Neural cell (in vitro differentiated cells): ENCODE measurements at regions not wholly inside any gene's neighbourhood (a gene's known extent, or its start where the extent isn't known, plus 50 kb on each side); places are given as distances from the start of the nearest gene placed in this dataset.

ENCODE experiments used
- H2AFZ ChIP-seq: fragments of 200-600, 300-800 bp; sonication (generic), shearing (Covaris generic); 2 replicates; pipeline ENCODE4 v1.6.0; 2014; ENCODE audit warnings: low read depth, mild to moderate bottlenecking, antibody characterized with exemption, low read length, moderate library complexity
- H3F3A ChIP-seq: fragments of 200-600 bp; shearing (Covaris generic); 2 replicates; pipeline ENCODE4 v1.6.1; 2016; ENCODE audit warnings: mild to moderate bottlenecking, moderate library complexity, mixed read lengths, antibody characterized with exemption, low read length; ENCODE audit not compliant: insufficient read depth, poor library complexity, severe bottlenecking
- H3K27ac ChIP-seq: fragments of 200-600, 300-800 bp; sonication (generic), shearing (Covaris generic); 2 replicates; pipeline ENCODE4 v1.5.1; 2014; ENCODE audit warnings: mild to moderate bottlenecking, low read length, moderate library complexity
- H3K27me3 ChIP-seq: fragments of 300-800, 200-600 bp; sonication (generic), shearing (Covaris generic); 2 replicates; pipeline ENCODE4 v1.6.0; 2014; ENCODE audit warnings: mild to moderate bottlenecking, low read depth, low read length, moderate library complexity; ENCODE audit not compliant: insufficient read depth
- H3K36me3 ChIP-seq: fragments of 300-800, 200-600 bp; sonication (generic), shearing (Covaris generic); 2 replicates; pipeline ENCODE4 v1.5.1; 2014; ENCODE audit warnings: mild to moderate bottlenecking, antibody characterized with exemption, low read length, moderate library complexity; ENCODE audit not compliant: insufficient read depth
- H3K4me2 ChIP-seq: fragments of 300-800, 200-600 bp; sonication (generic), shearing (Covaris generic); 2 replicates; pipeline ENCODE4 v1.6.0; 2014; ENCODE audit warnings: mild to moderate bottlenecking, low read length
- H3K4me3 ChIP-seq: fragments of 300-800, 200-600 bp; sonication (generic), shearing (Covaris generic); 2 replicates; pipeline ENCODE4 v1.5.1; 2014; ENCODE audit warnings: mild to moderate bottlenecking, low read length, moderate library complexity
- H3K79me2 ChIP-seq: fragments of 200-600 bp; shearing (Covaris generic); replicated peaks from 2 replicates; pipeline ENCODE4 v1.6.0; 2014; ENCODE audit warnings: mild to moderate bottlenecking, low read length, moderate library complexity; ENCODE audit not compliant: insufficient read depth
- H3K9ac ChIP-seq: fragments of 300-800, 200-600 bp; sonication (generic), shearing (Covaris generic); 2 replicates; pipeline ENCODE4 v1.6.1; 2016; ENCODE audit warnings: mild to moderate bottlenecking, low read length, mixed read lengths
- H3K9me2 ChIP-seq: fragments of 200-600 bp; shearing (Covaris generic); 2 replicates; pipeline ENCODE4 v1.6.1; 2016; ENCODE audit warnings: mild to moderate bottlenecking, low read length, mixed read lengths; ENCODE audit not compliant: insufficient read depth
- H3K9me3 ChIP-seq: fragments of 200-600, 300-800 bp; sonication (generic), shearing (Covaris generic); 2 replicates; pipeline ENCODE4 v1.6.1; 2016; ENCODE audit warnings: mild to moderate bottlenecking, mixed run types, low read length, moderate library complexity, mixed read lengths
- H4K20me1 ChIP-seq: fragments of 200-600 bp; shearing (Covaris generic); 2 replicates; pipeline ENCODE4 v1.6.1; 2016; ENCODE audit warnings: mild to moderate bottlenecking, mixed run types; ENCODE audit not compliant: insufficient read depth
- CTCF ChIP-seq: fragments of 450-650 bp; IDR thresholded peaks from 2 replicates; pipeline ENCODE4 v1.5.1; 2014; ENCODE audit warnings: antibody characterized with exemption, mild to moderate bottlenecking, moderate library complexity; ENCODE audit not compliant: poor library complexity, severe bottlenecking
- EZH2 ChIP-seq: fragments of 200-600, 300-800 bp; shearing (Covaris generic), sonication (generic); IDR thresholded peaks from 2 replicates; pipeline ENCODE4 v1.6.1; 2014; ENCODE audit warnings: antibody characterized with exemption, low read length, borderline replicate concordance, mild to moderate bottlenecking; ENCODE audit not compliant: insufficient read depth, poor library complexity, severe bottlenecking
- MXI1 ChIP-seq: fragments of 450-650 bp; conservative IDR thresholded peaks from 2 replicates; pipeline ENCODE4 v1.6.1; 2014; ENCODE audit warnings: antibody characterized with exemption, mild to moderate bottlenecking; ENCODE audit not compliant: poor library complexity, severe bottlenecking
- POLR2AphosphoS5 ChIP-seq: IDR thresholded peaks from 2 replicates; pipeline ENCODE4 v1.6.1; 2012
- RAD21 ChIP-seq: fragments of 450-650 bp; conservative IDR thresholded peaks from 2 replicates; pipeline ENCODE4 v1.6.1; 2014; ENCODE audit warnings: antibody characterized with exemption, mild to moderate bottlenecking, moderate library complexity
- REST ChIP-seq: IDR thresholded peaks from 2 replicates; pipeline ENCODE4 v1.6.1; 2012; ENCODE audit warnings: borderline replicate concordance
- TAF1 ChIP-seq: IDR thresholded peaks from 2 replicates; pipeline ENCODE4 v1.6.1; 2012; ENCODE audit warnings: low read depth

- Histone ChIP-seq H4K20me1 (no peaks in the 10 kb centered on the region), H3F3A (no peaks in the 10 kb centered on the region), H3K4me3 (peak overlapping the region; percentile 5), H3K9me3 (no peaks in the 10 kb centered on the region), H3K4me2 (no peak overlapping the region), H3K9me2 (no peaks in the 10 kb centered on the region), H3K9ac (no peak overlapping the region), H3K79me2 (no peaks in the 10 kb centered on the region), H3K27me3 (no peaks in the 10 kb centered on the region), H2AFZ (no peak overlapping the region), H3K27ac (no peak overlapping the region), H3K36me3 (no peaks in the 10 kb centered on the region)
- no peak for TF ChIP-seq REST
- TF ChIP-seq EZH2: no peak
Measured at GRCh38 chr2:228549441-228550007, 368.0 kb upstream of the SPHKAP start.

- H3K9me3 ChIP-seq: no peaks in the 10 kb centered on the region
- H3K4me3 ChIP-seq: no peak overlapping the region
- H3K27me3 ChIP-seq: no peaks in the 10 kb centered on the region
- no peaks in the 10 kb centered on the region for H3K9me2 ChIP-seq
- H3K9ac ChIP-seq: no peak overlapping the region
- no peaks in the 10 kb centered on the region for H4K20me1 ChIP-seq
- no peak overlapping the region for H3K4me2 ChIP-seq
- no peak for TF ChIP-seq TAF1
- TF ChIP-seq REST: peak; percentile 56
- no peak for TF ChIP-seq MXI1
- no peak for TF ChIP-seq EZH2
- TF ChIP-seq POLR2AphosphoS5: peak; percentile 43
- TF ChIP-seq RAD21: no peak
- TF ChIP-seq CTCF: no peak
- no peaks in the 10 kb centered on the region for H3K79me2 ChIP-seq
- no peaks in the 10 kb centered on the region for H3K36me3 ChIP-seq
- peak overlapping the region; percentile 16 for H3K27ac ChIP-seq
- no peak overlapping the region for H2AFZ ChIP-seq
- H3F3A ChIP-seq: no peaks in the 10 kb centered on the region
Measured at GRCh38 chr2:228548230-228548629, 366.7 kb upstream of the SPHKAP start.
